Embryonic facial prominence (tissue), 1 donor: ENCODE measurements at regions not wholly inside any gene's neighbourhood (a gene's known extent, or its start where the extent isn't known, plus 50 kb on each side); places are given as distances from the start of the nearest gene placed in this dataset.
"Not testable (repeated sequence)": the region's sequence is repeated elsewhere in the genome, so short reads cannot be mapped to it uniquely, and the experiment has no call there.

Experiments
- DNase-seq: peaks from one replicate; pipeline ENCODE4 v3.0.0-alpha.2; 2016; ENCODE audit errors: extremely low spot score

DNA sequence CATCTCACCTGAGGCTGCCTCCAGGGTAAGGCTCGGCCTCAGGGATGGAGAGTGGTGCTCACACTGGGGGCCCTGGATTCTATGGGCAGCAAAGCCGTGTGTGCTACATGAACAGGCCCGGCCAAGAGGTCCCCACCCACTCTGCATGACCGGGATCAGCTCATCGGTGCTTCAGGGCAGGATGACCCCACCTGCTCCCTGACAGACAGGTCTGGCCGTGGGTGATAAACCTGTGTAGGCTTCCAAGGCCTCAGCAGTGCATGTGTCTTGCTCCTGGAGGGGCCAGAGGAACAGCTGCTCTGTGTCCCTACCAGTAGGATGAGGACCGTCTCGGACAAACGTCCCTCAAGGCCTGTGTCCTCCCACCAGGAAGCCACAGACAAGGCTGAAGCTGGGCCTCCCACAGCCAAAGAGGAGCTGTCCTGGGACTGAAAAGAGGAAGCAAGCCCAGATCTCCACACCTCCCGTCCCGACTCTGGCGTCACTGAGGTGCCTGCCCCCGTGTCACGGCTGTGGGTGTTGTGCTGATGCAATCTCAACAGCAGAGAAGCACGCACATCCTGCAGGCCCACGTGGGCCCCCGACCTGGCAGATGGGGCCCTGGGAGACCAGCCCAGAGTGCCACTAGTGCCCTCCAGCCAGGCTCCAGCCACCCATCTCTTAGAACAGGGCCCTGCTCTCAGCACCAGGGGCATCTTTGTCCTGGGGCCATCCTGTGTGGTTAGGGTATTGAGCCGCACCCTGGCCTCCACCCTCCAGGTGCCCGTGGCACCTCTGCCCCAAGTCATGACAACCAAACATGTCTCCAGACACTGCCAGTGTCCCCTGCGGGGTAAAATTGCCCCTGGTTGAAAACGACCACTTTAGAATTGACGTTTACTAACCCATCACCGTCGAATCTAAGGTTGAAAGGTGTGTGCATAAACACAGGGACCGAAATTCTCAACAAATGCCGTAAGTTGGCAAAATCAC, 5455.9 kb upstream of the TPTE start:
- not testable (repeated sequence) for DNase-seq

DNA sequence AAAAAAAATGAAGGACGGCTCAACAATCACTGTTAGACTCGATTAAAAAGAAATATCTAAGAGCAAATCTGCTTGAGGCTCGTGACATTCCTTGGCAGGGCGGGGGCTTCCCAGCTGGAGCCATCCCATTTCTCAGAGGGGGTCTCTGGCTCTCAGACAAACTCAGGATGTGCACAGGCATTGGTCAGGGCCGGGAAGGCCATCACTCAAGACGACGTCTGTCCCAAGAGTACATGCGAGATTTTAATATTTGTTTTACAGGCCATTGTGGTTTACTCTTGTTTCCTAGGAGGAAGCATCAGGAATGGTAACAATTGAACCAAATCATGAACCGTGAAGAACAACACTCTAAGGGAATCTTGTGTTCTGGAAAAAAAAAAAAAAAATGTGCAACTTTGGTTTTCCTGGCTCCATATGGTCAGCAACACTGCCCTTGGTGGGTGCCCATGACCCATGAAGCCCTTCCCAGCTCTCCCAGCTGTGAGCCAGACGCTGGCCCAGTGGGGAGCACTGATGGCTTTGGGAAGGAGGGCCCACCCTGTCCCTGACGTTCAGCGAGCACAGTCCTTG, 5454.6 kb upstream of the TPTE start:
- DNase-seq, result not testable (repeated sequence)

DNA sequence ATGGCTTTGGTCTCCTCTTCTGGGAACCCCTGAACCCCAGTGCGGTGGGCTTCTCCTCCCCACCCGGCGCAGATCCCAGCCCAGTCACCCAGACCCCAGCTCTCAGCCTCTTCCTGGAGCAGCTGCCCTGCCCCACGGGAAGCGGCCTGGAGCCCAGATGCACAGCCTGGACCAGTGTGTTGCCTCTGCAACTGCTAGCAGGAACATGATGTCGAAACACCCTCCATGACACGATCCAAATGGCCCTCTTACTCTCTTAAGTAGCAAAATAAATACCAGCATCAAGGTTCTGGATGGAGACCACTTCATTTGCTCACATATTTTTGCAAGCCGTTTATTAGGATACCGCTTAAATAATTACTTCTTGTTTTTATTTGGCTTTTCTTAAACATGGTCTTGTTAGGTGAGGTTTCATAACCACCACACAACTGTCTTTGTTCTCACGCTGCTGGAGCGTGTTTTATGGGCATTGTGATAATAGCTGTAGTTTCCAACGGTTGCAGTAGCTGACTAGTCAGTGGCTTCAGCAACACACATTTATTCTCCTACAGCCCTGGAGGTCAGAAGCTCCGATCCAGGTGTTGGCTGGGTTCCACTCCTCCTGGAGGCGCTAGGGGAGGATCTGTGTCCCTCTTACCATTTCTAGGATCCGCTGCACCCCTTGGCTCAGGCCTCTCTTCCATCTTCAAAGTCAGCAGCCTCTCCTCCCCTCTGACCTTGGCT, 5453.9 kb upstream of the TPTE start:
- DNase-seq, result not testable (repeated sequence)

DNA sequence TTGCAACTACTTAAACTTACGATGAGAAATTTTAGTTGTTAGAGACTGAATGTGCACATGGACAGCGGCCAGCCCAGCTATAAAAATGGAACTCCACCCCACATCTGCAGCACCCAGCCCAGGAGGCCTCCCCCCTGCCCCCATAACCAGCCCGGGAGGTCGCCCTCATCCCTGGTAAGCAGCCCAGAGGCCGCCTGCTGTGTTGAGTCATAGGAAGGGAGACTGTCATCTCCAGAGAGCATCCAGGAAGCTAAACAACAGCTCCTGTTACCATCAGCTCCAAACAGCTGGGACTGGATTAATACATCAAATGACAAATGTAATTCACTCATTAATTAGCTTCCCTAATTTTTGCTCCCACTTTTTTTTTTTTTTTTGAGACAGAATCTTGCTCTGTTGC, 5452.7 kb upstream of the TPTE start:
- DNase-seq, result not testable (repeated sequence)

DNA sequence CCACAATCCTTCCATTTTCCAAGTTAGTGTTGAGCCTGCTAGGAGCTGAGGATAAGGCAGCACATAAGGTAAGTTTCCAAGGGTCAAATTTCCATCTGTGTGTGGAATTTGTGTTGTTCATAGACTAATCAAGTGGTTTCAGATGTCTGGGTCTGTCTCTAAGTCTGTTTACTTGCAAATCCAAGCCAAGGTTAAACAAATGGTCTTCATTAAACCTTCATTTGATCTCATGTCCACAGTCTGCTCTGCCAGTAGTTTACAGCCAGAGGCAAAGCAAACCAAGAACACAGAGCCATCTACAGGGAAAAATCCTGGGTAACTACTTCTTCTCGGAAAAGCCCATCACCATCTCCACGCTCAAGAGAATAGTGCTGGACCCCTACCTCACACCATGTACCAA, 5450.2 kb upstream of the TPTE start:
- DNase-seq, result not testable (repeated sequence)

DNA sequence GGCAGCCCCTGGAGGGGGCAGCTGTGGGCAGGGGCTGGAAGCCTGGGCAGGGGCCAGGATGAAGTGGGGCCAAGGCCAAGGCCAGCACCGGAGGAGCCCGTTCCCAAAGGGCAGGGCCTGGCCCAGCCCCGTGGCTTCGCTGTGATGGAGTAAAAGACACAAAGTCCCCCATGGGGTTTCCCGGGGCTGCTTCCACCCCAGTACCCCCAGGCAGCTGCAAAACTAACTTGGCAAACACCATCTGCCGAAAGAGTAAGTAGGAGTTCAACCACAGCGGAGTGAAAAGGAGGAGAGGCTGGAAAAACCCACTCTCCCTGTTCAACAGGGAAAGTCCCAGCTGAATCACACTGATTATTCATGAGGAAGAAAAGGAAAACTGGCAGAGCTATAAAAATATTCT, 5444.5 kb upstream of the TPTE start:
- not testable (repeated sequence) for DNase-seq

DNA sequence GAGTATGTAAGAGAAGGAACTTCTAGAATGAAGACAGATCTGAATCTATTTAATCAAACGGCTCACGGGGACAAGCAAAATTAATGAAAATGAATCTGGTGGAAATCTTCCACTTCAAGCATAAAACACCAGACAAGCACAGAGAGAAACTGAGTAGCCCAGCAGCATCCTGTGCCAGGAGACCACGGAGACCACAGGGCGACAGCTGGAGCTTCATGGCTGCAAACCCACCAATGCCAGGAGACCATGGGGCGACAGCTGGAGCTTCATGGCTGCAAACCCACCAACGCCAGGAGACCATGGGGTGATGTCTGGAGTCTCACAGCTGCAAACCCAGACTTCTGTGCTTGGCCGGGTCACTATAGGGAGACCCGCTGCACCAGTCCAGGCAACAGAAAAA, 5442.0 kb upstream of the TPTE start:
- not testable (repeated sequence) for DNase-seq

DNA sequence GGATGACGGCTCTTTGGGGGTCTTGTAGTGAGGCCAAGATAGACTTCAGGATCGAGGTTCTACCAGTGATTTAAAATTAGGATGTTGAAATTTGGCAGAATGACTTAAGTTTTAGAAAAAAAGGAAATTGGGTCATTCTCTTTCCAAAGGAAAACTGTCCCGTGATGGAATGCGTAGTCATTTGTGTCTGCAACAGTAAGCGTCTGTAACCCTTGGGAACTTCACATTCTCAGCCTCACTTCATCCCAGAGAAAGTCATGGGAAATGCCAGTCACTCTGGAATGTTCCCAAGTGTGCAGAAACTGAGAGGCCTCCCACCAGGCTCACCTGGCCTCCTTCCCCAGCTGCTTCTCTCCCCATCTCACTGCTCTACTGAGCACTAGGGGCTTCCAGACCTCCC, 5441.4 kb upstream of the TPTE start:
- DNase-seq, result not testable (repeated sequence)

DNA sequence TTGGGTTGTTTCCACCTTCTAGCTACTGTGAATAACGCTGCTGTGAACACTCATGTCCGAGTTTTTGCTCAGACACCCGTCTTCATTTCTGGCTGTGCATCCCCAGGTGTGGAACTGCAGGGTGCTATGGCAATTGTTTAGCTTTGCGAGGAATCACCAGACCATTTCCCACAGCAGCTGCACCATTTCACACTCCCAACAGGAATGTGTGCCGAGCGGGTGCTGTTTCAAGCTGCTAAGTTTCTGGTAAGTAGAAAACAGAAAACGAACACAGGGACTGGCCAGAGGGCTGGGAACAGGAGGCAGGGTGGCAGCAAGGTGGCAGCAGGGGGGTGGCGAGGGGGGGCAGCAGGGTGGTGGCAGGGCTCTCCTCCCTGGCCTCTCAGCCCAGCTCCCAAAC, 5437.1 kb upstream of the TPTE start:
- DNase-seq, result not testable (repeated sequence)

DNA sequence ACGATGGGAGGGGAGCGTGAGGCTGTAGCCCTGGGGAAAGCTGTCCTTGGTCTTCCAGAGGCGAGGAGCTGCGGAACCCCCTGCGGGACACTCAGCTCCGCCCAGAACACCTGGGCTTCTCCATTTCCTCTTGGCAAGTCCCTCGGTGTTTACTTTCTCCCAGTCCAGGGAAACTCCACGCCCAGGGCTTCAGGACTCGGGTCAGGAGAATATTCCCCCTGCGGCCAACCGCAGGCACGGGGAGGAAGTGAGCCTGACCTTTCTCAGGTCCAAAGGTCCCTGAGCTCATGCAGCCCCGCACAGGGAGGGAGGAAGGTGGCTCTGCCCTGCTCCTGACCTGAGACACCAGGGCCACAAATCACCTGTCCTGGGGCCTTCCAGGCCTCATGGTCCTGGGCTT, 5435.9 kb upstream of the TPTE start:
- not testable (repeated sequence) for DNase-seq

DNA sequence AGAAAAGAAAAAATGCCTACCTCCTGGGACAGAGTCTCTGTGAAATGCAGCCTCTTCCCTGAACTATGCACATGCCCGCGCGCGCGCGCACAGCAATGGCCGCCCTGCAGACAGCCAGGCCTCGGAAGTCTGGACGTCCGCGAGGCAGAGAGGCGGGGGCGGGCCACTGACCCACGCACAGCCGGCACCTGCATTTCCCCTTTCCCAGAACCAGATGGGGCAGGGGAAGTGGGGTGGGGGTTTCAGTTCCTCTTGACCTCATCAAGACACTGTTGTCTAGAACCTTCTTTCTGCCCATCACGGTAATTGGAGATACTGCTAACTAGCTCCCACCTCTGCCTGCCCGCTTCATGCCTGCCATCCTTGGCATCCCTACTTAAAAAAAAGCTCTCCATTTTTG, 5435.0 kb upstream of the TPTE start:
- DNase-seq, result not testable (repeated sequence)

DNA sequence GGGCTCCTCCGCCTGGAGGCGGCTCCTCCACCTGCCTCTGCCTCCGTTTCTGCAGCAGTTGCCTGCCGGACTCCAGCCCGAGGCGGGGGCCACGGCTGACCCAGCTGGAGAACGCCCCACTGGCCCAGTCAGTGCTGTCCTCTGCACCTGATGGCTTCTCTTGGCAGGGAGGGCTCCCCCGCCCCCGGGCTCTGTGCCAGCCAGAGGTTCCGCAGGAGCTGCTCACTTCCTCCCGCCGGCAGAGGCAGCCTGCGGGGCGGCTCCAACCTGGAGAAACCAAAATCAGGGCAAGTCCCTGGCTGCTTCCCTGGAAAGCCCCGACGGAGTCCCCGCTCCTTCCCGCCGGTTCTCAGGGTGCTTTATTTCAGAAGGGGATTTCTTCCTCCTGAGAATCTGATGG, 5432.6 kb upstream of the TPTE start:
- not testable (repeated sequence) for DNase-seq

DNA sequence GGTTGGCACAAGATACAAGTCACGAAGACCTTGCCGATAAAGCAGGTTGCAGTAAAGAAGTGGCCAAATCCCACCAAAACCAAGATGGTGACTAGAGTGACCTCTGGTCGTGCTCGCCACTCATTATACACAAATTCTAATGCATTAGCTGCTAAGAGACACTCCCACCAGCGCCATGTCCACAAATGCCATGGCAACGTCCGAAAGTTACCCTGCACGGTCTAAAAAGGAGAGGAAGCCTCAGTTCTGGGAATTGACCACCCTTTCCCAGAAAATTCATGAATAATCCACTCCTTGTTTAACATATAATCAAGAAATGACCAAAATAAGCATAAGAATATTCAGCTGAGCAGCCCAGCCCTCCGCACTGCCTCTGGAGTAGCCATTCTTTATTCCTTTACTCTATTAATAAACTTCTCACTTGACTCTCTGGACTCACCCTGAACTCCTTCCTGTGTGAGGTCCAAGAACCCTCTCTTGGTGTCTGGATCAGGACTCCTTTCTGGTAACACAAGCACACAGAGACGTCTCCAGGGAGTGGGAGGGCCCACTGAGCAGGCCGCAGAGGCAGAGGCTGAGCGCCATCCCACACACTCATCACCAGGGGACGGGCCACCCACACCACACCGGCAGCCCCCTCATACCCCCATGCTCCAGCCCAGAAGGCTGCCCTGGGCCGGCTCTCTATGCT, 5431.8 kb upstream of the TPTE start:
- DNase-seq, result not testable (repeated sequence)

DNA sequence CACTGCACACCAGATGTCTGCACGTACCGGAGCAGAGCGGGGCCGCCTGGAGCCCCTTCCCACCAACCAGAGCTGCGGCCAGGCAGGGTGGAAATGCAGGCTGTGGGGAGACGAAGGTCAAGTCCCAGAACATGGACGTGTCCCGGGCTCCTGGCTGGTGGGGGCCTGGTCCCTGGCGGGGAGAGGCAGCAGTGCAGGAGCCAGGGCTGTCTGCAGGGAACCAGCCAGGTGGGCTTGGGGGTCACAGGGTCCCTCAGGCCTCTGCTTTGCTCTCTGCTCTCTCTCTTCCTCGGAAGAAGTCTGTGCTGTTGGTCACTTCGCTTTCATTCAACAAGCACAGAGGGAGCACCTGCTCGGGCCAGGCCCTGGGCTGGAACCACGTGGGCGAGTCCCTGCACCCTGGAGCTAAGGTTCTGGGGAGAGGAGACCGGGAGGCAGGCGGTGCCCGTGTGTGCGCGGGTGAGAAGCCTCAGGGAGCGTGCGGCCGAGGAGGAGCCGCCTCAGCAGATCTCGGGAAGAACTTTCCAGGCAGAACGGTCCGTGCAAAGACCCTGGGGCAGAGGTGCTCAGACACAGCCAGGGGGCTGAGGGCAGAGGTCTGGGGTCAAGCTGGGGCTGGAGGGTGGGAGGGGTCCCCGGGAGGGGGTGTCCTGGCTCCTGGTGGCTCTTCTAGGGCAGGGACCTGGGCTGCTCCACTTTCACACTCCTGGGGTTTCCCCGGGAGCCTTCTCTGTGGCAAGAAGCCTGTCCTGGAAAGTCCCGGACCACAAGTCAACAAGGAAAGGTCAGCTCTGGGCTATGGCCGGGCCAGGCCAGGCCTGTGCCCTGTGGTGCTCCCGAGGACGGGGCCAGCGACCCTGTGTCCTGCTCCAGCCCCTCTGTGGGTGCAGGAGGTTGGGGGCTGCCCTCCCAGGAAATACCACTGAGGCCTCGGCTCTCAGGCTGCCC, 5431.0 kb upstream of the TPTE start:
- DNase-seq, result not testable (repeated sequence)

DNA sequence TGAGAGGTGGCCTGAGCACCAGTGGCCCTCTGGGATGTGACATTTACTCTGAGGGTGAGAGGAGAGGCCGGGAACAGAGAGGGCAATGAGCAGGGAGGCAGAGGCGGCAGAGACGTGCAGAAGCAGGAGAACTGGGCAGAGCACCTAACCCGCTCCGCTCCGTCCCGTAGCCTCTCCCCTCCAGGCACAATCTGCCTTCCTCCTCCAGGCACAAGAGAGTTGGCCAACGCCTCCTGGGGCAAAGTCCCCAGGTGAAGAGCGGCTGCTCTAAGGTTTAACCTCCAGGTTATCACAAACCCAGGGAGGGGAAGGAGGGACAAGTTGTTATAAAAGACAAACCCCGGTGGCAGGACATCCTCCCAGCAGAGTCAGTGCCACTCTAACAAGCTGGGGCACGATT, 5430.1 kb upstream of the TPTE start:
- DNase-seq, result not testable (repeated sequence)

DNA sequence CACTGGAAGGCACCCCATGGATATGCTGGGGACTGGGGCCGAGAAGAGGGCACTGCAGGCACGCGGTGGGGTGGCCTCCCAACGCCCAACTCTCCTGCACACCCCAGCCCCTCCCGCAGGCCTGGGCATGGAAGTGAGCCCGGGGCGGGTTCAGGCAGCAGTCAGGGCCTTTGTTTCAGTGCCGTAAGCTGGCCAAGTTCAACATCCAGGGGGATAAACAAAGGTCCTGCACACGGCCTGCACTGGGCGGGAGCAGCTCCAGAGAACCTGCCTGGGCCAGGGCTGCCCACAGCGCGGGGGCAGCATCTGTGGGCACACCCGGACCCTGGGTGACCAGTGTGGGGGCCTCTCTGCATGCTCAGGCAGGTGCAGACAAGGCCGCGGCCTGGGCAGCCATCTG, 5425.8 kb upstream of the TPTE start:
- DNase-seq, result not testable (repeated sequence)

DNA sequence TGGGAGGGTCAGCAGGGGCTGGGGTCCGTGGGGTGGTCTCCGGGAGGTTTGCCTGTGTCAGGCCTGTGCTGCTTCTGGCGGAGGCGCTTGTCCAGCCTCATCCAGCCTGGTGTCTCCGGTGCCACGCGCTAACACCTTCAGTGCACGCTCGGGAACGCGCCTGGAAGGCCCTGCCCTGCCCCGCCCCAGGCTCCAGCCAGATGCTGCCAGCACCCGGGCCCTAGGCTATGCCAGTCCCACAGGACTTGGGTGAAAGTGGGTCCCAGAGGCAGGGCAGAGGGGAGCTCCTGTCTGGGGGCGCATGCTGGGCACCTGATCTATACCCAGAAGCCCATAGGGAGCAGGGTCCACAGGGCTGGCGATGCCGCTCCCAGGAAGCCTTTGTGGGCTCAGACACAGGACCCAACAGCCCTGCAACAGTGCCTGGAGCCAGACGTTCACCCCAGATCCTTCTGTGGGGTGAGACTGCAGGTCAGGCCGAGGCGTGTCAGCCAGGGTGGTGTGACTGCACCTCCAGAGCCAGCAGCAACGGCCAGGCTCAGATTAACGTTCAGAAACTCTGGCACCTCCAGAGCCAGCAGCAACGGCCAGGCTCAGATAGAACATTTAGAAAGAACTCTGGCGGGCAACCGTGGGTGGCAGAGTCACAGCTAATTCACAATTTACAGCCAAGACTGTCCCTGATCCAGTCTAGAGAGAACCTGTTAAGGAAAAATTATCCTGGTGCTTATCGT, 5423.2 kb upstream of the TPTE start:
- DNase-seq, result not testable (repeated sequence)

DNA sequence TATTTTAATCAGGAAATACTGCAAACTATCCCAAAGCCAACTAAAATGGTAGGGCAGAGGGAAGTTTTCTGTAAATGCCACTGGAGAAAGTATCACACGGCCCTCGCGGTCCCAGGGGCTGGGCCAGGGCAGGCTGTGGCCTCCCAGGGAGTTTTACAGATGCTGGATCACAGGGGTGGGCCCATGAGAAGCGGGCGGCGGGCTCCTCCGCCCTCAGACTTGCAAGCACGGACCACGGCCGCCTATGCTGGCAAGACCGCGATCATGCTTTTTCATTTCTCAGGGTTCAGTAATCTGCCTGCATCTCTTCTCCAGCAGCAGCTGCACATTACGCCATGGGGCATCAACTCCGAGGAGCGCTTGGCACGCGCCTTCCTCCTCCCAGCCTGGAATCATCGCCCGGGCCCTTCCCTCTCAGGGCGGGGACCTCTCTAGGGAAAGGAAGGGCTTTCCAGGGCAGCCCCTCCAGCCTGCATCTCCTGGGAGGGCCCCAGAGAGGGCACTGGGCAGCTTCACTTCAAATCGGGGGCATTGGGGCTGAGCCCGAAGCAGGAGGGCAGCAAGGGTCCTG, 5420.7 kb upstream of the TPTE start:
- not testable (repeated sequence) for DNase-seq

DNA sequence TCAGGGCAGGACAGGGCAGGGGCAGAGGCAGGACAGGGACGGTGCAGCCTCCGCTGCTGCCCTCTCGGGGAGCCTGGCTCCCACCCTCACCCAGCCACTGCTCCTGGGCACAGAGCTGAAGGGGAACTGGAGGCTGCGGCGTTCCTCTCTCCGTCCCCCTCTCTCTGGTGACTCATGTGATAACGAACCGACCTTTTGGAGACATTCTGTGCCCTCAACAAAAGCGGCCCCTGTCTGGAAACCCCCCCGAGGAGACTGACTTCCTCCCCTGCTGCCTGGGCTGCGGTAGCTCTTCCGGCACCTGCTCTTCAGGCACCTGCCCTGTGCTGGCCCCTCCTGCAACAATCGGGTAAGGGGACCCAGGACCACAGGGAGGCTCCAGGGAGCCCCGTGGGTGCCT, 5419.6 kb upstream of the TPTE start:
- peak; percentile 5 for DNase-seq
